Urinary bladder (tissue), 4 donors: ENCODE measurements at regions not wholly inside any gene's neighbourhood (a gene's known extent, or its start where the extent isn't known, plus 50 kb on each side); places are given as distances from the start of the nearest gene placed in this dataset. TPM values are rescaled to one million over a fixed set of nuclear protein-coding genes. Genes with fewer than 3 reads are reported as not detected.

Experiments
- DNase-seq: peaks from one replicate; pipeline ENCODE4 v3.0.0-alpha.2; 2015; ENCODE audit errors: extremely low spot score
- H3K27ac ChIP-seq: one replicate; pipeline ENCODE4 v1.5.1; 2013; ENCODE audit warnings: low read depth, mild to moderate bottlenecking, moderate library complexity
- H3K36me3 ChIP-seq: one replicate; pipeline ENCODE4 v1.6.1; 2013; ENCODE audit warnings: mild to moderate bottlenecking, moderate library complexity; ENCODE audit not compliant: insufficient read depth
- H3K4me1 ChIP-seq: one replicate; pipeline ENCODE4 v1.6.1; 2013; ENCODE audit warnings: mild to moderate bottlenecking, moderate library complexity; ENCODE audit not compliant: insufficient read depth
- H3K4me3 ChIP-seq: one replicate; pipeline ENCODE4 v1.5.1; 2013; ENCODE audit warnings: low read depth, low read length
- WGBS: extraction: QIAGEN DNeasy Blood & Tissue Kit; methylation state at CpG from one replicate; pipeline ENCODE4 v1.1.7; 2013; 5-methylcytosine and 5-hydroxymethylcytosine counted together
- small RNA-seq: library from RNA; depleted of rRNA; stranded (forward); fragments of <200 nt; gene quantifications from one replicate; pipeline ENCODE3, GENCODE V24; 2014
- donor health status: healthy with polysubstance abuse.
- donor health status: healthy.

- DNase-seq = no peak
- H3K36me3 ChIP-seq = no peaks in the 10 kb centered on the region
- H3K4me1 ChIP-seq = no peaks in the 10 kb centered on the region
- no peak overlapping the region for H3K4me3 ChIP-seq
- H3K27ac ChIP-seq = no peak overlapping the region
- WGBS = 69% methylated on average over 1 of the region's 1 CpG
Observed at GRCh38 chr12:45665941-45666340, 63.6 kb upstream of the ARID2 start.

- DNase-seq = no peak
- H3K4me3 ChIP-seq = no peak overlapping the region
- H3K36me3 ChIP-seq = no peaks in the 10 kb centered on the region
- WGBS = 92% methylated on average over 3 of the region's 3 CpGs
- H3K4me1 ChIP-seq = no peaks in the 10 kb centered on the region
- no peak overlapping the region for H3K27ac ChIP-seq
Observed at GRCh38 chr12:45666396-45666795, 63.1 kb upstream of the ARID2 start.

DNA sequence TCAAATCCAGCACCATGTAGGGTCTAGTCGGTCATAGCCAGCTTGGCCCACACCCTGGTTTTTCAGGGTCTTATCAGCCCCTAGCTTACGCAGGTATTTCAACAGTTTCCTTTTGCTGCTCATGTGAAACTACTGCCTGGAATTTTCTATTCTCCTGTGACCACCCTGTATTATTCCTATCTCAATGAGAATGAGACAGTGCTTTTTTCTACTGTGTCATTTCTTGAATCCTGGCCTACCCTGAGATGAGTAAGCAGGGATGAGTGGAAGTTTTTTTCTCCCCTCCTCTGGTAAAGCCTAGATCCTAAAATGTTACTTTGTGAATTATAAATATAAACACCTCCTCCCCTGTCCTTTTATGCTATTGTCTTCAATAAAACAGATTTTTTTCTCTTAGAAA, 62.7 kb upstream of the ARID2 start:
- 95% methylated on average over 2 of the region's 2 CpGs for WGBS
- no peak overlapping the region for H3K27ac ChIP-seq

DNA sequence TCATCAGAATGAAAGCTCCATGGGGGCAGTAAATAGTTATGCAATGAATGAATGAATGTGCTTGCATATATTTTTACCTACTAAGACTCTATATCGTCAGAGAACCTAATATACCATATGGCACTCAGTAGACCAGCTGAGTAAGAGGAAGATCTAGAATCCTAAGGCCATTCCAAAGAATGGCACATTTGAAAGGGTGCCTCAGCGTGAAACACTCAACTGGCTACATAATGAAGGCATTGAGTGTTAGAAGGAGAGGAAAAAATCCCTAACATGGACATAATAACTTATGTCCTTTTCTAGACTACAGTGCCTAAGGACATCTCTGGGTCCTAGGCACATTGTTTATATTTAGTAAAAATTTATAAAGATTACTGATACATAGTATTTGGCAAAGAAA, 61.7 kb upstream of the ARID2 start:
- no peak for DNase-seq
- WGBS = 90% methylated on average over 2 of the region's 2 CpGs
- H3K4me1 ChIP-seq = no peaks in the 10 kb centered on the region
- H3K27ac ChIP-seq = no peak overlapping the region
- H3K4me3 ChIP-seq = no peak overlapping the region
- H3K36me3 ChIP-seq = no peaks in the 10 kb centered on the region

More for the DNA sequence above, 62.7 kb upstream of the ARID2 start:
- no peaks in the 10 kb centered on the region for H3K36me3 ChIP-seq
- H3K4me3 ChIP-seq = no peak overlapping the region
- no peaks in the 10 kb centered on the region for H3K4me1 ChIP-seq
- DNase-seq = no peak

DNA sequence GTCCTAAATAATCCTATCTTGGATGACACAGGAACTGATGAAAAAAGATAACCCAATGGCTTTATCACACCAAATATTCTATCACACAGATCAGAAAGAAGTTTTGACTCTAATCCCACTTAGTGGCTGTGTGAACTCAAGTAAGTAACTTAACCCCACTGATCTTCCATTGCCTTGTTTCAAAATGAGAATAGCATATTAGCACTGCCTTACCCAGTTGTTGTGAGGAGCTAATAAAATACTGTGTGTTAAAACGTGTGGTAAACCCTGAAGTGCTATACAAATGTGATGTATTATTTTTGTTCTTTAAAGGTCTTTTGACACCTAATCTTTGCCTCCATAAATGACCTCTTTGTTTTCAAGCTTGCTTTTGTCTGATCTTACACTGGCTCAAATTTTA, 60.9 kb upstream of the ARID2 start:
- Histone ChIP-seq H3K4me1 (no peaks in the 10 kb centered on the region), H3K4me3 (no peak overlapping the region)

GRCh38 chr12:45669093-45669492, 60.4 kb upstream of the ARID2 start:
- H3K4me1 ChIP-seq = no peaks in the 10 kb centered on the region
- DNase-seq = no peak
- H3K4me3 ChIP-seq = no peak overlapping the region
- no peak overlapping the region for H3K27ac ChIP-seq
- WGBS = 37% methylated on average over 1 of the region's 1 CpG
- H3K36me3 ChIP-seq = no peaks in the 10 kb centered on the region

More for the DNA sequence above, 60.9 kb upstream of the ARID2 start:
- Histone ChIP-seq H3K27ac (no peak overlapping the region), H3K36me3 (no peaks in the 10 kb centered on the region)
- WGBS = 33% methylated on average over 1 of the region's 1 CpG
- DNase-seq = no peak

GRCh38 chr12:45669792-45670191, 59.7 kb upstream of the ARID2 start:
- DNase-seq = no peak
- H3K27ac ChIP-seq = no peak overlapping the region
- H3K4me1 ChIP-seq = no peaks in the 10 kb centered on the region
- H3K4me3 ChIP-seq = no peak overlapping the region
- WGBS = 60% methylated on average over 2 of the region's 2 CpGs
- no peaks in the 10 kb centered on the region for H3K36me3 ChIP-seq

GRCh38 chr12:45670346-45671065, 59.0 kb upstream of the ARID2 start:
- no peaks in the 10 kb centered on the region for H3K36me3 ChIP-seq
- 87% methylated on average over 5 of the region's 5 CpGs for WGBS
- no peak overlapping the region for H3K4me3 ChIP-seq
- no peak overlapping the region for H3K27ac ChIP-seq
- no peak for DNase-seq
- no peaks in the 10 kb centered on the region for H3K4me1 ChIP-seq

DNA sequence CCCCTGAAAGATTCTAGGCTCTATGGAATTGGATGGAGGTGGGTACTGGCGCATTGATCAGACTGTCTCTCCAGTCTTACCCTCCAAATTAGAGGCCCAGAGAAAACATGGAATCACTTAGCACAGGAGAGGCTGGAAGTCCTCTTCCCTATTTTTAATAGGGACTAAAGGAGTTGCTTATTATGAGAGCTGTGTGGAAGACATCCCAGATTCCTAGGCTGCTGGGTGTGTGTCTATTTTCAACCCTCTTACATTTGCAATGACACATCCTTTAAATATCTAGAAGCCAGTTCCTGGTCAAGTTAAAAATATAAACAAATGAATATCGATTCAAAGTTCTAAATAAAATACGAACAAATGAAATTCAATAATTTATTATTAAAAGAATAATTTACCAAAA, 58.3 kb upstream of the ARID2 start:
- Histone ChIP-seq H3K4me3 (no peak overlapping the region), H3K27ac (no peak overlapping the region), H3K4me1 (no peaks in the 10 kb centered on the region), H3K36me3 (no peaks in the 10 kb centered on the region)
- DNase-seq = no peak
- WGBS = 68% methylated on average over 3 of the region's 3 CpGs

- WGBS = 26% methylated on average over 6 of the region's 6 CpGs
- Histone ChIP-seq H3K36me3 (no peaks in the 10 kb centered on the region), H3K4me3 (no peak overlapping the region), H3K27ac (no peak overlapping the region), H3K4me1 (no peaks in the 10 kb centered on the region)
- DNase-seq = no peak
Observed at GRCh38 chr12:45674181-45674977, 55.1 kb upstream of the ARID2 start.

DNA sequence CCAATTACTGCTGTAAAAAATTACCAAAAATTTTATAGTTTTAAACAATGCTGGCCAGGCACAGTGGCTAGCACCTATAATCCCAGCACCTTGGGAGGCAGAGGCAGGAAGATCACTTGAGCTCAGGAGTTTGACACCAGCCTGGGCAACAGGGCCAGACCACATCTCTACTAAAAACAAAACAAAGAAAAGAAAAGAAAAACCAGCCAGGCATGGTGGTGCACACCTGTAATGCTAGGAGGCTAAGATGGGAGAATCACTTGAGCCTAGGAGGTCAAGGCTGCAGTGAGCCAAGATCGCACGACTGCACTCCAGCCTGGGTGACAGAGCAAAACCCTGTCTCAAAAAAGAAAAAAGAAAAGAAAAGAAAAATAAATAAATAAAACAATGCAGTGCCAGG, 54.0 kb upstream of the ARID2 start:
- no peak for DNase-seq
- Histone ChIP-seq H3K4me1 (no peaks in the 10 kb centered on the region), H3K4me3 (no peak overlapping the region), H3K36me3 (no peaks in the 10 kb centered on the region), H3K27ac (no peak overlapping the region)
- WGBS = 98% methylated on average over 2 of the region's 2 CpGs

Small RNA genes lying in the stretch of these regions (small RNA-seq; reads per million reads assigned to genes)
- gene RF00026 = not detected
